GM23248 (cell line): ENCODE measurements at regions not wholly inside any gene's neighbourhood (a gene's known extent, or its start where the extent isn't known, plus 50 kb on each side); places are given as distances from the start of the nearest gene placed in this dataset.

Experiments
- EZH2 ChIP-seq: fragments of 200-600 bp; sonication (generic); IDR thresholded peaks from 2 replicates; pipeline ENCODE4 v1.6.1; 2018; ENCODE audit warnings: antibody characterized with exemption, mild to moderate bottlenecking; ENCODE audit not compliant: insufficient read depth, poor library complexity, severe bottlenecking
- EZH2phosphoT487 ChIP-seq: fragments of 200-600 bp; sonication (generic); IDR thresholded peaks from 2 replicates; pipeline ENCODE4 v1.6.1; 2018; ENCODE audit warnings: antibody characterized with exemption, moderate library complexity, mild to moderate bottlenecking, low read depth; ENCODE audit not compliant: insufficient read depth

DNA sequence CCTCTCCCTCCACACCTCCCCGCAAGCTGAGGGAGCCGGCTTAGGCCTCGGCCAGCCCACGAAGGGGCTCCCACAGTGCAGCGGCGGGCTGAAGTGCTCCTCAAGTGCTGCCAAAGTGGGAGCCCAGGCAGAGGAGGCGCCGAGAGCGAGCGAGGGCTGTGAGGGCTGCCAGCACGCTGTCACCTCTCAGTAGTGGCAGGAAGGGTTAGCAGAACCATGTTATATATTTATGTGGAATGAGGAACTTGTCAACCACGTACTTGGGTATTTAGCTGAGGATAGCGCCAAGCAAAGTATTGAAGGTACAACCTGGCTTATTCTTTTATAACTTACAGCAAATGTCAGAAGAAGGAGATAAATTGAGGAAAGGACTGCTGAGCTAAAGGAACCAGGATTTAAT is 144.1 kb upstream of the MGAT5 start:
- TF ChIP-seq EZH2, result no peak
- TF ChIP-seq EZH2phosphoT487, result no peak
